MCF 10A (cell line): ENCODE measurements at regions not wholly inside any gene's neighbourhood (a gene's known extent, or its start where the extent isn't known, plus 50 kb on each side); places are given as distances from the start of the nearest gene placed in this dataset.

Experiments
- BruUV-seq: library from RNA; stranded (reverse); fragments of 400-500 nt; replicated peaks from 2 replicates; lab custom pipeline; 2021; lab: Mats Ljungman, UMichigan
- CTCF ChIA-PET: fragments of 300-600 bp; sonication (Branson Sonifier 250); formaldehyde crosslinking; extraction: SDS; loops from one replicate; lab custom pipeline; 2021; ENCODE audit warnings: antibody characterized with exemption, inconsistent platforms; lab: Yijun Ruan, JAX
- POLR2A ChIA-PET: fragments of 300-600, 350-650 bp; sonication (Branson Sonifier 250); formaldehyde crosslinking; extraction: SDS; loops from one replicate; lab custom pipeline; 2020; ENCODE audit warnings: antibody characterized with exemption, inconsistent platforms; lab: Yijun Ruan, JAX
- DNase-seq: peaks from one replicate; pipeline ENCODE4 v3.0.0-alpha.2; 2018; ENCODE audit not compliant: unreplicated experiment
- H3K27ac Mint-ChIP-seq: one replicate; pipeline ENCODE4 v1.8.0; 2022; ENCODE audit warnings: mild to moderate bottlenecking, low read depth, mixed read lengths; ENCODE audit not compliant: unreplicated experiment
- H3K27me3 Mint-ChIP-seq: one replicate; pipeline ENCODE4 v1.8.0; 2022; ENCODE audit warnings: mixed read lengths; ENCODE audit not compliant: insufficient read depth, unreplicated experiment
- H3K36me3 Mint-ChIP-seq: one replicate; pipeline ENCODE4 v1.8.0; 2022; ENCODE audit warnings: mild to moderate bottlenecking, moderate library complexity, mixed read lengths; ENCODE audit not compliant: insufficient read depth, unreplicated experiment
- H3K4me1 Mint-ChIP-seq: one replicate; pipeline ENCODE4 v1.8.0; 2022; ENCODE audit warnings: mixed read lengths; ENCODE audit not compliant: insufficient read depth, unreplicated experiment
- H3K4me3 Mint-ChIP-seq: one replicate; pipeline ENCODE4 v1.8.0; 2022; ENCODE audit warnings: mild to moderate bottlenecking, moderate library complexity, mixed read lengths; ENCODE audit not compliant: unreplicated experiment
- H3K9me3 Mint-ChIP-seq: one replicate; pipeline ENCODE4 v1.8.0; 2022; ENCODE audit warnings: mixed read lengths; ENCODE audit not compliant: unreplicated experiment
- intact Hi-C: fragments of 100-400 bp; cut with micrococcal nuclease; formaldehyde crosslinking; loops from 2 replicates; pipeline ENCODE4 v1.14.1; 2022
- TF ChIP-seq, protein P1 (sequence below): fragments of 200-600 bp; IDR thresholded peaks from one replicate; pipeline ENCODE4 v1.8.0; 2022; ENCODE audit warnings: antibody characterized with exemption, mild to moderate bottlenecking; ENCODE audit not compliant: unreplicated experiment

DNA sequence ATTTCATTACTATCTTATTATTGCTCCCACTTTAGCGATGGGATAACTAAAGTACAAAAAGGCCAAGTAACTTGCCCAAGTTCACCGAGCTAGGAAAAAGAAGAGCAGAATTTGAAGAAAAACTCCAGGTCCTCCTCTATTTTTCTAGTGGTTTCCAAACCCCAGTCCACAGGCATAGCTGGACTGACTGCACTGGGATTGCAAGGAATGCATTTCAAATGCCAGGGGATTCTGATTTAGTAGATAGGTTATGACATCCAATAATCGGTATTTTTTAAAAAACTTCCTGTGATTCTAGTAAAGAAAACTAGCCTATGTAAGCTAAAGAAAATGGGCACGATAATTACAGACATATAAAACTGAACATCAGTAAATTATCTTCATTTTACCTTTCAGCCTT lies 62.7 kb upstream of the GALNT5 start:
- Mint-ChIP-seq H3K27ac (no peak overlapping the region), H3K27me3 (no peaks in the 10 kb centered on the region), H3K4me3 (no peak overlapping the region), H3K4me1 (peaks cover 12% of the 10 kb centered on the region), H3K36me3 (no peaks in the 10 kb centered on the region), H3K9me3 (no peaks in the 10 kb centered on the region)
- ChIA-PET CTCF (interaction anchor here (0.6 to 2.1 kb wide), 12 partner anchors 11 to 1826 kb away, joined by 3 to 6 read pairs (median 3); no protein-coding TSS in a partner anchor), POLR2A (no interaction called here)
- DNase-seq = no peak
- intact Hi-C loops = loop anchor here (1.0 to 2.0 kb wide), 4 partner anchors 139 to 1822 kb away; no protein-coding TSS in a partner anchor
- TF ChIP-seq, protein P1, sequence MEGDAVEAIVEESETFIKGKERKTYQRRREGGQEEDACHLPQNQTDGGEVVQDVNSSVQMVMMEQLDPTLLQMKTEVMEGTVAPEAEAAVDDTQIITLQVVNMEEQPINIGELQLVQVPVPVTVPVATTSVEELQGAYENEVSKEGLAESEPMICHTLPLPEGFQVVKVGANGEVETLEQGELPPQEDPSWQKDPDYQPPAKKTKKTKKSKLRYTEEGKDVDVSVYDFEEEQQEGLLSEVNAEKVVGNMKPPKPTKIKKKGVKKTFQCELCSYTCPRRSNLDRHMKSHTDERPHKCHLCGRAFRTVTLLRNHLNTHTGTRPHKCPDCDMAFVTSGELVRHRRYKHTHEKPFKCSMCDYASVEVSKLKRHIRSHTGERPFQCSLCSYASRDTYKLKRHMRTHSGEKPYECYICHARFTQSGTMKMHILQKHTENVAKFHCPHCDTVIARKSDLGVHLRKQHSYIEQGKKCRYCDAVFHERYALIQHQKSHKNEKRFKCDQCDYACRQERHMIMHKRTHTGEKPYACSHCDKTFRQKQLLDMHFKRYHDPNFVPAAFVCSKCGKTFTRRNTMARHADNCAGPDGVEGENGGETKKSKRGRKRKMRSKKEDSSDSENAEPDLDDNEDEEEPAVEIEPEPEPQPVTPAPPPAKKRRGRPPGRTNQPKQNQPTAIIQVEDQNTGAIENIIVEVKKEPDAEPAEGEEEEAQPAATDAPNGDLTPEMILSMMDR = no peak
- BruUV-seq = no TSS peak

DNA sequence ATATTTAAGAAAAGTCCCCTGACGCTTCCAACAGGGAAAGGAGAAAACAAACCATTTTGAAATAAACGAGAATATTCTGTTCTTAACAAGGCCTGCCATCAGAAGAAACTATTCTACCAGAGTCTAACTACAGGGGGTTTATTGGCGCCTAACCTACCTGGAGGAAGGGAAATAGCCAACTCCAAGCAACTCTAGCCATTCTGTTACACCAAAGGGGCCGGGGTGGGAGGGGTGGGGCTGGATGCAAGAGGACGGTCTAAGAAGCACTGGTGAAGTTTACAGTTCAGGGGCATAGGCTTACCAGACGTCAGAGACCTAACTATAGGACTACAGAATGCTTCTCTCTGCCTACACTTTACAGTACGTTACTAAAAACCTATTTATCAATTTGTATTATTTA lies 60.5 kb upstream of the GALNT5 start:
- H3K36me3 Mint-ChIP-seq = no peaks in the 10 kb centered on the region
- TF ChIP-seq, protein P1 = no peak
- no peak overlapping the region for H3K4me3 Mint-ChIP-seq
- DNase-seq = no peak
- POLR2A ChIA-PET = no interaction called here
- intact Hi-C loops = no loop called here
- peaks cover 12% of the 10 kb centered on the region for H3K4me1 Mint-ChIP-seq
- H3K27me3 Mint-ChIP-seq = no peaks in the 10 kb centered on the region
- CTCF ChIA-PET = interaction anchor here (0.6 kb wide), 1 partner anchor 697 kb away, joined by 3 read pairs; no protein-coding TSS in a partner anchor
- H3K27ac Mint-ChIP-seq = no peak overlapping the region
- H3K9me3 Mint-ChIP-seq = peaks cover 8% of the 10 kb centered on the region
- no TSS peak for BruUV-seq

DNA sequence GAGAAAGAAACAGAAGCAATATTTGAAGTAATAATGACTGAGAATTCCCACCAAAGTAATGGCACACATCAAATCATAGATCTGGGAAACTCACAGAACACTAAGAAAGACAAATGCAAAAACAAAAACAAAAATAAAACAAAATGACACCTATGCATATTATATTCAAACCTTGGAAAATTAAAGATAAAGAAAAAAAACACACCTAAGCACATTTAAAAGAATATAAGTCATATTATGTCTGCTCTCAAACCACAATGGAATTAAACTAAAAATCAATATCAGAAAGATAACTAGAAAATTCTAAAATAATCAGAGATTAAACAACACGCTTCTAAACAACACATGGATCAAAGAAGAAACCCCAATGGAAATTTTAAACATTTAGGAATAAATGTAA lies 59.7 kb upstream of the GALNT5 start:
- no TSS peak for BruUV-seq
- Mint-ChIP-seq H3K4me1 (peaks cover 12% of the 10 kb centered on the region), H3K27ac (no peak overlapping the region), H3K4me3 (no peak overlapping the region), H3K9me3 (peaks cover 8% of the 10 kb centered on the region), H3K36me3 (no peaks in the 10 kb centered on the region), H3K27me3 (no peaks in the 10 kb centered on the region)
- CTCF ChIA-PET = no interaction called here
- intact Hi-C loops = no loop called here
- no peak for DNase-seq
- TF ChIP-seq, protein P1 = no peak
- POLR2A ChIA-PET = no interaction called here

DNA sequence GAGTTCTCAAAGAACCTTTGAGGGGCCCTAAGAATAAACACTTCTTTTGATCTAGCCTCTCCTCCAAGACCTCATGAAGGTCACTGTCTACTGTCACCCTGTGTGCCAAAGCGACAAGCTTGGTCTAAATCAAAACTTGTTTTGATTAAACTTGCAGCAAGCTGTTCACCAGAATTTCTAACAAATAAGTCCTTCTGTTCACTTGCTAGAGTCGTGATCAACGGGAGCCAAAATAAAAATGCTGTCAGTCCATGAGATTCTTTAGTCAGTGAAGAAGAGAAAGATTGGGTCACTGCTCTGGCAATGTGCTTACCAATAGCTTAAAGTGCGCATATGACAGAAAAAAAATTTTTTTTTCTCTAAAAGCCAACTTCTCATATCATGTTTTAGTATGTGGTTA lies 53.9 kb upstream of the GALNT5 start:
- no peak overlapping the region for H3K4me3 Mint-ChIP-seq
- CTCF ChIA-PET = interaction anchor here (0.7 to 1.2 kb wide), 4 partner anchors 10 to 1832 kb away, joined by 3 read pairs; no protein-coding TSS in a partner anchor

More for the DNA sequence above, 53.9 kb upstream of the GALNT5 start:
- Mint-ChIP-seq H3K27me3 (no peaks in the 10 kb centered on the region), H3K4me1 (no peaks in the 10 kb centered on the region), H3K27ac (no peak overlapping the region), H3K9me3 (peaks cover 8% of the 10 kb centered on the region), H3K36me3 (no peaks in the 10 kb centered on the region)
- BruUV-seq = no TSS peak
- intact Hi-C loops = no loop called here
- TF ChIP-seq, protein P1 = no peak
- POLR2A ChIA-PET = no interaction called here
- no peak for DNase-seq
